Thymus (tissue), 11 donors: ENCODE measurements at regions not wholly inside any gene's neighbourhood (a gene's known extent, or its start where the extent isn't known, plus 50 kb on each side); places are given as distances from the start of the nearest gene placed in this dataset.
"Not testable (repeated sequence)": the region's sequence is repeated elsewhere in the genome, so short reads cannot be mapped to it uniquely, and the experiment has no call there.

ENCODE experiments used
- DNase-seq, 9 donors: peaks; one replicate each; pipeline ENCODE4 v3.0.0-alpha.2; 2013; ENCODE audit warnings: low spot score in 9 of 9, low read depth in 6 of 9, missing footprints in 1 of 9
- H3K27ac ChIP-seq, 2 donors: one replicate each; pipeline ENCODE4 v1.5.1; 2013; ENCODE audit warnings: control low read depth in 1 of 2, low read depth in 1 of 2, low read length in 1 of 2, mild to moderate bottlenecking in 1 of 2, moderate library complexity in 1 of 2
- H3K27me3 ChIP-seq, 2 donors: one replicate each; pipeline ENCODE4 v1.5.1; 2013; ENCODE audit warnings: low read length in 1 of 2; ENCODE audit not compliant: control insufficient read depth in 2 of 2, insufficient read depth in 1 of 2
- H3K36me3 ChIP-seq, 2 donors: one replicate each; pipeline ENCODE4 v1.5.1; 2013; ENCODE audit warnings: low read length in 1 of 2, mild to moderate bottlenecking in 1 of 2, moderate library complexity in 1 of 2; ENCODE audit not compliant: control insufficient read depth in 2 of 2, insufficient read depth in 2 of 2
- H3K4me1 ChIP-seq, 2 donors: one replicate each; pipeline ENCODE4 v1.5.1; 2013; ENCODE audit warnings: low read length in 2 of 2; ENCODE audit not compliant: control insufficient read depth in 2 of 2, insufficient read depth in 2 of 2
- H3K4me3 ChIP-seq, 2 donors: one replicate each; pipeline ENCODE4 v1.5.1; 2013; ENCODE audit warnings: low read length in 2 of 2, control low read depth in 1 of 2, mild to moderate bottlenecking in 1 of 2
- H3K9me3 ChIP-seq, 2 donors: one replicate each; pipeline ENCODE4 v1.5.1; 2013; ENCODE audit warnings: low read length in 1 of 2, mild to moderate bottlenecking in 1 of 2; ENCODE audit not compliant: control insufficient read depth in 2 of 2, insufficient read depth in 1 of 2
- WGBS: extraction: QIAGEN DNeasy Blood & Tissue Kit; methylation state at CpG from one replicate; pipeline ENCODE4 v1.1.7; 2013; 5-methylcytosine and 5-hydroxymethylcytosine counted together
- donor health status: healthy.

GRCh38 chr3:3665961-3666640 is 133.1 kb upstream of the LRRN1 start:
- H3K27ac ChIP-seq, result no peak overlapping the region
- no peak for DNase-seq
- H3K36me3 ChIP-seq, result no peaks in the 10 kb centered on the region
- no peak overlapping the region for H3K4me3 ChIP-seq
- H3K27me3 ChIP-seq, result no peaks in the 10 kb centered on the region
- WGBS, result 21% methylated on average over 13 of the region's 13 CpGs
- no peaks in the 10 kb centered on the region for H3K9me3 ChIP-seq
- no peaks in the 10 kb centered on the region for H3K4me1 ChIP-seq

DNA sequence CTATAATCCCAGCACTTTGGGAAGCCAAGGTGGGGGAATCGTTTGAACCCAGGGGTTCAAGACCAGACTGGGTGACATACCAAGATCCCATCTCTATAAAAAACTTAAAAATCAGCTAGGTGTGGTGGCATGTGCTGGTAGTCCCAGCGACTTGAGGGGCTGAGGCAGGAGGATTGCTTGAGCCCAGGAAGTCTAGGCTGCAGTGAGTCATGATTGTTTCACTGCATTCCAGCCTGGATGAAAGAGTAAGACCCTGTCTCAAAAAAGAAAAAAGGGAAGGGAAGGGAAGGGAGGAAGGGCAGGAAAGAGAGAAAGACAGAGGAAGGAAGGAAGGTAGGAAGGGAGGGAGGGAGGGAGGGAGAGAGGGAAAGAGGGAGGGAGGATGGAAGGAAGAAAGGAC is 133.7 kb upstream of the LRRN1 start:
- Histone ChIP-seq H3K9me3 (no peaks in the 10 kb centered on the region), H3K4me1 (no peaks in the 10 kb centered on the region), H3K36me3 (no peaks in the 10 kb centered on the region), H3K27ac (no peak overlapping the region), H3K4me3 (no peak overlapping the region), H3K27me3 (no peaks in the 10 kb centered on the region)
- DNase-seq, result no peak
- 95% methylated on average over 2 of the region's 2 CpGs for WGBS

DNA sequence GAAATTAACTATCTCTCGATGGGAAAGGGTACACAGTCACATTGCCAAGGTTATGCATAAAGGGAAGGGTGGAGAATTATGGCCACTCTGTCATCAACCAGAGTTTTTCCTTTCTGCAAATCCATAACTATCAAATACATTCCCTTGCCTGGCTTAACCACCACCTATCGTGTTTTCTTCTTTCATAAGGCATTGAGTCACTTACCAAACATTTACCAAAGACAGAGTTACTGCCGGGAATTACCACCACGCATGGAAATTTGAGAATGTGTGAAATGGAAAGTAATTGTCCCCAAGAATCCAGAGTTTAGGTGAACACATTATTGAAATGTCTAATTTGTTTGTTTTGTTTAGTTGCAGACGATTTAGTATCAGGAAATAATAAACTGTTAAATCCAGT is 134.3 kb upstream of the LRRN1 start:
- no peak for DNase-seq
- 94% methylated on average over 5 of the region's 5 CpGs for WGBS
- Histone ChIP-seq H3K4me1 (no peaks in the 10 kb centered on the region), H3K27ac (no peak overlapping the region), H3K36me3 (no peaks in the 10 kb centered on the region), H3K9me3 (no peaks in the 10 kb centered on the region), H3K27me3 (no peaks in the 10 kb centered on the region), H3K4me3 (no peak overlapping the region)

DNA sequence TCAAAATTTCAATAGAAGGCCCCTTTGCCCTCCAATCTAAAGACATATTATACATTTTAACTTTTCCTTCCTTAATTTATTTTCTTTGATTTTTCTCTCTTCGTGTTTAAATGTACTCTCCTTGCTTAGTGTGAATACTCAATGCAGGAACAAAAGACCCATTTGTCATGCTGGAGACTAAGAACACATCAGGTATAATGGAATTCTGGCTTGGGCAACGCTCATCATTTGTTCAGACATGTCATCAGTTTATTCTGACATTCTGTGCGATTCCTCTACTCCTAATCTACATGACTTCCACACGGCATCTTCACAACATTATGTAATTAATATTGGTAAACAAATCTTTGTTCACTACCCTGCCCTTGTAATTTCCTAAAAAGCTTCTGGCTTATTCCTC is 136.6 kb upstream of the LRRN1 start:
- WGBS, result 91% methylated on average over 4 of the region's 4 CpGs
- no peaks in the 10 kb centered on the region for H3K36me3 ChIP-seq
- no peaks in the 10 kb centered on the region for H3K9me3 ChIP-seq
- no peak overlapping the region for H3K4me3 ChIP-seq
- H3K4me1 ChIP-seq, result no peaks in the 10 kb centered on the region
- H3K27ac ChIP-seq, result no peak overlapping the region
- H3K27me3 ChIP-seq, result no peaks in the 10 kb centered on the region
- DNase-seq, result no peak

GRCh38 chr3:3654916-3655315 is 144.3 kb upstream of the LRRN1 start:
- DNase-seq, result no peak

DNA sequence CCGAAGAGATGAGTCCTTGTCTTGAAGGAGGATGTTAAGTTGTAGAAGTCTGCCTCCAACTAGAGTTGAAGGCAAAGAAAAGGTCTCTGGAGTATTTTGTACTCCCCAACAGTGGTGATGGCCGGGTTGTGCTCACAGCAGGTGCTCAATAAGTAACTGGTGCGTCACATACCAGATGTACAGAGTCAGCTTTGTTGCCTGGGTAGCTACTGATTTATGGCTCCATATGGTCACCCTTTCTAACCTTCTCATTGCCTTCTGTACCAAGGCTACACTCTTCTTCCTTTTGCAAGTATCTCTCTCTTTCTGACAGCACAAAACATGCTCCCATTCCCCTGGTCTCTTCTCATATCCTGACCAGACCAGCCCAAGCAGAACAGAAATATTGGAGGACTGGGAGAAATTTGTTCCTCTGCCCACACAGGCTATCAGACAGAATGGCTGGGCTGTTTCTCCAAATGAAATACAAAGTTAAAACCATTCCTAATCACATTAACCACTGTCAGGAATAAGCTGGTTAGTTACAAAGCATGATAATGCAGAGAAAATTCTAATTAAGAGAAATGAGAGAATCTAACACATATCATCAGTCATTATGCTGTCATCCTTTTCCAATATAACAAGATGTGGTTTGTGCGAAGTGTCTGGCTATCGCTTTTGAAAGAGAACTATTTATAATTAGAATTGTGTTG is 150.1 kb upstream of the LRRN1 start:
- H3K36me3 ChIP-seq, result no peaks in the 10 kb centered on the region
- H3K9me3 ChIP-seq, result no peaks in the 10 kb centered on the region
- H3K27me3 ChIP-seq, result no peaks in the 10 kb centered on the region
- H3K4me1 ChIP-seq, result no peaks in the 10 kb centered on the region
- 93% methylated on average over 5 of the region's 5 CpGs for WGBS
- no peak overlapping the region for H3K4me3 ChIP-seq
- DNase-seq, result no peak
- no peak overlapping the region for H3K27ac ChIP-seq

More at GRCh38 chr3:3654916-3655315, 144.3 kb upstream of the LRRN1 start:
- no peaks in the 10 kb centered on the region for H3K9me3 ChIP-seq
- H3K4me3 ChIP-seq, result no peak overlapping the region
- no peaks in the 10 kb centered on the region for H3K4me1 ChIP-seq
- no peaks in the 10 kb centered on the region for H3K27me3 ChIP-seq
- no peak overlapping the region for H3K27ac ChIP-seq
- H3K36me3 ChIP-seq, result no peaks in the 10 kb centered on the region
- WGBS, result 95% methylated on average over 2 of the region's 2 CpGs

DNA sequence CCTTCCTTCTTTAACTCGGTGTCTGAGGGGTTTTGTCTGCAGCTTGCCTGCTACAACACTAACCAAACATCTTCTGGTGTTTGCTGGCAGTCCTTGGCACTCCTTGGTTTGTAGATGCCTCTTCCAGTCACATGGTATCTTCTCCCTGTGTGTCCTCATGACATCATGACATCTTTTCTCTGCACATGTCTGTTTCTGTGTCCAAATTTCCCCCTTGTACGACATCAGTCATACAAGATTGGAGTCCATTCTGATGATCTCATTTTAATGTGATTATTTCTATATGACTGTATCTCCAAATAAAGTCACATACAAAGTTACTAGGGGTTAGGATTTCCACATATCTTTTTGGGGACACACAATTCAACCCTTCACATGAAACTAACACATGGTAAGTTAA is 152.3 kb upstream of the LRRN1 start:
- H3K27me3 ChIP-seq, result no peaks in the 10 kb centered on the region
- 90% methylated on average over 2 of the region's 2 CpGs for WGBS
- H3K27ac ChIP-seq, result no peak overlapping the region

GRCh38 chr3:3646103-3646844 is 153.0 kb upstream of the LRRN1 start:
- WGBS, result 96% methylated on average over 13 of the region's 13 CpGs
- H3K36me3 ChIP-seq, DNase-seq, H3K27ac ChIP-seq, H3K4me1 ChIP-seq, H3K4me3 ChIP-seq, H3K27me3 ChIP-seq, H3K9me3 ChIP-seq: not testable (repeated sequence)

More for the DNA sequence above, 152.3 kb upstream of the LRRN1 start:
- Histone ChIP-seq H3K4me3 (no peak overlapping the region), H3K4me1 (no peaks in the 10 kb centered on the region), H3K9me3 (no peaks in the 10 kb centered on the region), H3K36me3 (no peaks in the 10 kb centered on the region)
- no peak for DNase-seq

GRCh38 chr3:3641877-3642455 is 157.3 kb upstream of the LRRN1 start:
- Histone ChIP-seq H3K27ac (no peak overlapping the region), H3K36me3 (no peaks in the 10 kb centered on the region), H3K4me3 (no peak overlapping the region), H3K9me3 (no peaks in the 10 kb centered on the region), H3K27me3 (no peaks in the 10 kb centered on the region), H3K4me1 (no peaks in the 10 kb centered on the region)
- 92% methylated on average over 5 of the region's 5 CpGs for WGBS
- DNase-seq, result no peak
